ENCODE measurements at regions not wholly inside any gene's neighbourhood (a gene's known extent, or its start where the extent isn't known, plus 50 kb on each side); places are given as distances from the start of the nearest gene placed in this dataset.

- Mint-ChIP-seq H3K4me1 (ENCODE audit: low read depth, unreplicated experiment) (peaks cover 9% of the 10 kb centered on the region), H3K9me3 (ENCODE audit: unreplicated experiment) (no peaks in the 10 kb centered on the region), H3K4me3 (ENCODE audit: unreplicated experiment) (no peak overlapping the region), H3K36me3 (ENCODE audit: unreplicated experiment) (no peaks in the 10 kb centered on the region), H3K27me3 (ENCODE audit: unreplicated experiment) (peaks cover 3% of the 10 kb centered on the region), H3K27ac (ENCODE audit: unreplicated experiment) (no peak overlapping the region)
- no peak for TF ChIP-seq CTCF (IDR thresholded peaks at IDR 0.05; ENCODE audit: partially characterized antibody, unreplicated experiment)
- DNase-seq: no peak
These were observed 206.0 kb downstream of the CYRIA start for GRCh38 chr2:16459606-16460005.

- Mint-ChIP-seq H3K36me3 (ENCODE audit: unreplicated experiment) (no peaks in the 10 kb centered on the region), H3K27me3 (ENCODE audit: unreplicated experiment) (no peaks in the 10 kb centered on the region), H3K4me3 (ENCODE audit: unreplicated experiment) (no peak overlapping the region), H3K4me1 (ENCODE audit: low read depth, unreplicated experiment) (peaks cover 3% of the 10 kb centered on the region), H3K9me3 (ENCODE audit: unreplicated experiment) (no peaks in the 10 kb centered on the region), H3K27ac (ENCODE audit: unreplicated experiment) (no peak overlapping the region)
- DNase-seq: no peak
- no peak for TF ChIP-seq CTCF (IDR thresholded peaks at IDR 0.05; ENCODE audit: partially characterized antibody, unreplicated experiment)
These were observed 211.0 kb downstream of the CYRIA start for GRCh38 chr2:16454621-16455020.

- no peak for TF ChIP-seq CTCF (IDR thresholded peaks at IDR 0.05; ENCODE audit: partially characterized antibody, unreplicated experiment)
- H3K4me3 Mint-ChIP-seq (ENCODE audit: unreplicated experiment): no peak overlapping the region
- no peaks in the 10 kb centered on the region for H3K9me3 Mint-ChIP-seq (ENCODE audit: unreplicated experiment)
- no peaks in the 10 kb centered on the region for H3K4me1 Mint-ChIP-seq (ENCODE audit: low read depth, unreplicated experiment)
- H3K27me3 Mint-ChIP-seq (ENCODE audit: unreplicated experiment): no peaks in the 10 kb centered on the region
- H3K36me3 Mint-ChIP-seq (ENCODE audit: unreplicated experiment): no peaks in the 10 kb centered on the region
- DNase-seq: no peak
- H3K27ac Mint-ChIP-seq (ENCODE audit: unreplicated experiment): no peak overlapping the region
These were observed 213.5 kb downstream of the CYRIA start for GRCh38 chr2:16452123-16452522.

- TF ChIP-seq CTCF (IDR thresholded peaks at IDR 0.05; ENCODE audit: partially characterized antibody, unreplicated experiment): no peak
- H3K27me3 Mint-ChIP-seq (ENCODE audit: unreplicated experiment): no peaks in the 10 kb centered on the region
- H3K4me1 Mint-ChIP-seq (ENCODE audit: low read depth, unreplicated experiment): no peaks in the 10 kb centered on the region
- DNase-seq: no peak
- no peak overlapping the region for H3K27ac Mint-ChIP-seq (ENCODE audit: unreplicated experiment)
- peaks cover 2% of the 10 kb centered on the region for H3K36me3 Mint-ChIP-seq (ENCODE audit: unreplicated experiment)
- no peaks in the 10 kb centered on the region for H3K9me3 Mint-ChIP-seq (ENCODE audit: unreplicated experiment)
- no peak overlapping the region for H3K4me3 Mint-ChIP-seq (ENCODE audit: unreplicated experiment)
These were observed 218.9 kb downstream of the CYRIA start for GRCh38 chr2:16446706-16447105.

GRCh38 chr2:16442971-16443370 lies 222.7 kb downstream of the CYRIA start:
- H3K4me1 Mint-ChIP-seq (ENCODE audit: low read depth, unreplicated experiment): no peaks in the 10 kb centered on the region
- no peak for DNase-seq

More at GRCh38 chr2:16442971-16443370, 222.7 kb downstream of the CYRIA start:
- Mint-ChIP-seq H3K9me3 (ENCODE audit: unreplicated experiment) (no peaks in the 10 kb centered on the region), H3K27me3 (ENCODE audit: unreplicated experiment) (no peaks in the 10 kb centered on the region), H3K4me3 (ENCODE audit: unreplicated experiment) (no peak overlapping the region), H3K27ac (ENCODE audit: unreplicated experiment) (no peak overlapping the region), H3K36me3 (ENCODE audit: unreplicated experiment) (peaks cover 7% of the 10 kb centered on the region)
- no peak for TF ChIP-seq CTCF (IDR thresholded peaks at IDR 0.05; ENCODE audit: partially characterized antibody, unreplicated experiment)
